GM12873 (cell line): ENCODE measurements at regions not wholly inside any gene's neighbourhood (a gene's known extent, or its start where the extent isn't known, plus 50 kb on each side); places are given as distances from the start of the nearest gene placed in this dataset.

Experiments used
- CTCF ChIP-seq: IDR thresholded peaks from 2 replicates; pipeline ENCODE4 v1.5.1; 2012; ENCODE audit warnings: low read depth, mild to moderate bottlenecking, moderate library complexity, low read length, control low read depth; ENCODE audit not compliant: insufficient read depth; ENCODE audit errors: missing control alignments

- TF ChIP-seq CTCF = no peak
Observed at GRCh38 chr2:210901326-210901725, 344.9 kb downstream of the CPS1 start.

GRCh38 chr2:210912779-210913178 lies 356.4 kb downstream of the CPS1 start:
- TF ChIP-seq CTCF = no peak

- no peak for TF ChIP-seq CTCF
Observed at GRCh38 chr2:210913461-210913860, 357.1 kb downstream of the CPS1 start.

- TF ChIP-seq CTCF = no peak
Observed at GRCh38 chr2:210915912-210916311, 359.5 kb downstream of the CPS1 start.

- TF ChIP-seq CTCF = no peak
Observed at GRCh38 chr2:210917465-210917864, 361.1 kb downstream of the CPS1 start.

GRCh38 chr2:210919128-210919527 lies 362.7 kb downstream of the CPS1 start:
- no peak for TF ChIP-seq CTCF

- TF ChIP-seq CTCF = no peak
Observed at GRCh38 chr2:210922419-210922818, 366.0 kb downstream of the CPS1 start.
